ENCODE measurements at regions not wholly inside any gene's neighbourhood (a gene's known extent, or its start where the extent isn't known, plus 50 kb on each side); places are given as distances from the start of the nearest gene placed in this dataset.
"Not testable (repeated sequence)": the region's sequence is repeated elsewhere in the genome, so short reads cannot be mapped to it uniquely, and the experiment has no call there.

DNA sequence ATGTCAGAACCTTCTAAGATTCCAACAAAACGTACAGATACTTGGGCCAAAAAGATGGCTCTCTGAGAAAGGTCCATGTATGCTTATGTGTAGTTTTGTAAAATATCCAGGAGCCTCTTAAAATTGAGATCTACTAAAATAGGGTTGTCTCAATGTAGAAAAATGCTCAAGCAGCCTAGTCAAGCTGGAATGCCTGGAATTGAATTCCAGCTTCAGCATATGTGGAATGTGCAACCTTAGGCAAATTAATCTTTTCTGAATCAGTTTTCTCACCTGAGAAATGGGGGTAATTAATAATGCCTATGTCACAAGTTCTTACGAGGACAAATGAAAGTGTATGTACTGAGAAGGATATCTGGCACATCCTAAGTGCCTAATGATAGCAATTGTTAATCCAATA lies 662.4 kb downstream of the DTWD2 start:
- H3K4me1 ChIP-seq (replicated peaks): no peaks in the 10 kb centered on the region
- no peak overlapping the region for H3K4me3 ChIP-seq
- H3K36me3 ChIP-seq: no peaks in the 10 kb centered on the region
- DNase-seq (ENCODE audit: low spot score): no peak
- no peaks in the 10 kb centered on the region for H3K27me3 ChIP-seq (replicated peaks; ENCODE audit: insufficient read depth)
- intact Hi-C loops (cut with DNase I): no loop called here
- TF ChIP-seq POLR2A (IDR thresholded peaks at IDR 0.05): no peak
- TF ChIP-seq, protein P1, sequence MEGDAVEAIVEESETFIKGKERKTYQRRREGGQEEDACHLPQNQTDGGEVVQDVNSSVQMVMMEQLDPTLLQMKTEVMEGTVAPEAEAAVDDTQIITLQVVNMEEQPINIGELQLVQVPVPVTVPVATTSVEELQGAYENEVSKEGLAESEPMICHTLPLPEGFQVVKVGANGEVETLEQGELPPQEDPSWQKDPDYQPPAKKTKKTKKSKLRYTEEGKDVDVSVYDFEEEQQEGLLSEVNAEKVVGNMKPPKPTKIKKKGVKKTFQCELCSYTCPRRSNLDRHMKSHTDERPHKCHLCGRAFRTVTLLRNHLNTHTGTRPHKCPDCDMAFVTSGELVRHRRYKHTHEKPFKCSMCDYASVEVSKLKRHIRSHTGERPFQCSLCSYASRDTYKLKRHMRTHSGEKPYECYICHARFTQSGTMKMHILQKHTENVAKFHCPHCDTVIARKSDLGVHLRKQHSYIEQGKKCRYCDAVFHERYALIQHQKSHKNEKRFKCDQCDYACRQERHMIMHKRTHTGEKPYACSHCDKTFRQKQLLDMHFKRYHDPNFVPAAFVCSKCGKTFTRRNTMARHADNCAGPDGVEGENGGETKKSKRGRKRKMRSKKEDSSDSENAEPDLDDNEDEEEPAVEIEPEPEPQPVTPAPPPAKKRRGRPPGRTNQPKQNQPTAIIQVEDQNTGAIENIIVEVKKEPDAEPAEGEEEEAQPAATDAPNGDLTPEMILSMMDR (IDR thresholded peaks at IDR 0.05): no peak
- TF ChIP-seq POLR2AphosphoS5 (IDR thresholded peaks at IDR 0.05): no peak
- 41% methylated on average over 2 of the region's 2 CpGs for WGBS
- H3K27ac ChIP-seq: no peak overlapping the region
- H3K9me3 ChIP-seq: no peaks in the 10 kb centered on the region

GRCh38 chr5:118323723-118324122 lies 664.6 kb downstream of the DTWD2 start:
- H3K9me3 ChIP-seq; H3K4me3 ChIP-seq; H3K27me3 ChIP-seq (replicated peaks; ENCODE audit: insufficient read depth); H3K4me1 ChIP-seq (replicated peaks); H3K27ac ChIP-seq; H3K36me3 ChIP-seq; DNase-seq (ENCODE audit: low spot score); intact Hi-C loops (cut with DNase I): not testable (repeated sequence)
- WGBS: 93% methylated on average over 5 of the region's 5 CpGs

- TF ChIP-seq, protein P1 (IDR thresholded peaks at IDR 0.05): no peak
- TF ChIP-seq POLR2A (IDR thresholded peaks at IDR 0.05) (no peak), POLR2AphosphoS5 (IDR thresholded peaks at IDR 0.05) (no peak)
- Histone ChIP-seq H3K4me1 (replicated peaks) (no peaks in the 10 kb centered on the region), H3K36me3 (no peaks in the 10 kb centered on the region), H3K9me3 (no peaks in the 10 kb centered on the region), H3K4me3 (no peak overlapping the region), H3K27ac (no peak overlapping the region), H3K27me3 (replicated peaks; ENCODE audit: insufficient read depth) (no peaks in the 10 kb centered on the region)
- no peak for DNase-seq (ENCODE audit: low spot score)
- intact Hi-C loops (cut with DNase I): no loop called here
- 87% methylated on average over 2 of the region's 2 CpGs for WGBS
Measured at GRCh38 chr5:118321081-118321480, 667.3 kb downstream of the DTWD2 start.

DNA sequence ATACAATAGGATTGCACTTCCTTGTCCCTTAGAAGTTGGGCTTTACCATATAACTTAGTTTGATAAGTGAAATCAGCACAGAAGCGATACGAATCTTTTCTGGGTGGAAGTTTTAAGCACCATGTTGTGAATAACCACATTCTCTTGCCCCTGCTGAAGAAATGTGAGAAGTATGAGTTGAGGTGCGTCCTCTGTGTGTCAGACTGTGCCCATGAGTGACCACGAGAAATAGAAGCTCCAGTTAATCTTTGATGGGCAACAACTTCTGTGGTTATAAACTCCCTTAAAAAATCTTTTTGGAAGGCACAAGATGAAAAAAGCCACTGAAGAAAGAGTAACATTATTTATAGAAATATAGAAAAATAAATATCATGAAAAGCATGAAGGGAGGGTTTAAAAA lies 668.2 kb downstream of the DTWD2 start:
- Histone ChIP-seq H3K9me3 (no peaks in the 10 kb centered on the region), H3K27me3 (replicated peaks; ENCODE audit: insufficient read depth) (no peaks in the 10 kb centered on the region), H3K36me3 (no peaks in the 10 kb centered on the region), H3K4me1 (replicated peaks) (no peaks in the 10 kb centered on the region), H3K4me3 (no peak overlapping the region), H3K27ac (no peak overlapping the region)
- 92% methylated on average over 4 of the region's 4 CpGs for WGBS
- DNase-seq (ENCODE audit: low spot score): no peak
- intact Hi-C loops (cut with DNase I): no loop called here
- TF ChIP-seq POLR2A (IDR thresholded peaks at IDR 0.05): no peak
- TF ChIP-seq, protein P1 (IDR thresholded peaks at IDR 0.05): no peak
- TF ChIP-seq POLR2AphosphoS5 (IDR thresholded peaks at IDR 0.05): no peak

DNA sequence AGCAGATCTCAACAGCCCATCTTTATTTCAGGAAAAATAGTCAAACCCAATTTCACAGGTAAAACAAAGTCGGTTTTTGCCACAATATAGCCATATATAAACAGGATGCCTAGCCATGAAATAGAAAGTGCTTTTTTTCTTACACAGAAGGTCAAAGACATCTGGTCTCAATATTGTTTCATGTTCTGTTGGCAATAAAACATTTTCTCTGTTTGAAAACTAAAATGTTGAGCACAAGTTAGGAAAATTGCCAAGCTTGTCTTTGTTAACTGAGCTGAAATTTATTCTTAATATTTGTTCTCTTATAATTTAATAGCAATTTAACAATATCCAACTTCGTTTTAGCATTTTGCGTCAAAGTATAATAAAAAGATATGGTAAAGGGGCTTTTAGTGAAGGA lies 673.4 kb downstream of the DTWD2 start:
- no peak for DNase-seq (ENCODE audit: low spot score)
- Histone ChIP-seq H3K27ac (no peak overlapping the region), H3K4me3 (no peak overlapping the region), H3K9me3 (no peaks in the 10 kb centered on the region), H3K36me3 (no peaks in the 10 kb centered on the region), H3K27me3 (replicated peaks; ENCODE audit: insufficient read depth) (no peaks in the 10 kb centered on the region), H3K4me1 (replicated peaks) (no peaks in the 10 kb centered on the region)
- TF ChIP-seq POLR2AphosphoS5 (IDR thresholded peaks at IDR 0.05) (no peak), POLR2A (IDR thresholded peaks at IDR 0.05) (no peak)
- TF ChIP-seq, protein P1 (IDR thresholded peaks at IDR 0.05): no peak
- 42% methylated on average over 3 of the region's 3 CpGs for WGBS
- intact Hi-C loops (cut with DNase I): no loop called here
